B cell (primary cell): ENCODE measurements at regions not wholly inside any gene's neighbourhood (a gene's known extent, or its start where the extent isn't known, plus 50 kb on each side); places are given as distances from the start of the nearest gene placed in this dataset.

Experiments used
- ATAC-seq: fragments of 200-7000 bp; cut with Tn5 transposase; one replicate; pipeline ENCODE4 v1.10.0; 2021; ENCODE audit warnings: low read depth, mild to moderate bottlenecking, moderate number of reproducible peaks, moderate library complexity
- CTCF ChIA-PET: fragments of 350-600 bp; sonication (Branson Sonifier 250); formaldehyde crosslinking; loops from one replicate; lab custom pipeline; 2021; ENCODE audit warnings: antibody characterized with exemption, inconsistent platforms; lab: Charles Lee
- POLR2A ChIA-PET: fragments of 350-600 bp; sonication (Branson Sonifier 250); formaldehyde crosslinking; loops from one replicate; lab custom pipeline; 2021; ENCODE audit warnings: antibody characterized with exemption; lab: Charles Lee
- DNase-seq: peaks from one replicate; pipeline ENCODE4 v3.0.0; 2013
- H2AFZ ChIP-seq: 2 replicates; pipeline ENCODE4 v1.6.1; 2012; ENCODE audit warnings: mild to moderate bottlenecking, low read depth, low read length; ENCODE audit not compliant: insufficient read depth, poor library complexity, severe bottlenecking
- H3K27ac ChIP-seq, 2 donors: 1 replicate in 1 of 2; 2 replicates in 1 of 2; pipeline ENCODE4 v1.5.1; 2012 to 2013; ENCODE audit warnings: low read length in 2 of 2, mild to moderate bottlenecking in 2 of 2, moderate library complexity in 1 of 2
- H3K27me3 ChIP-seq, 4 experiments: fragments of 200-600 bp in 1 of 4; sonication (generic) in 1 of 4; replicated peaks in 1 of 4; 1 replicate in 2 of 4; 2 replicates in 2 of 4; pipeline versions ENCODE4 v1.6.1 to v1.7.0; 2013 to 2016; ENCODE audit warnings: low read length in 3 of 4, mild to moderate bottlenecking in 2 of 4, mixed read lengths in 1 of 4, moderate library complexity in 1 of 4; ENCODE audit not compliant: insufficient read depth in 4 of 4, control insufficient read depth in 3 of 4; ENCODE audit errors: control extremely low read depth in 1 of 4
- H3K36me3 ChIP-seq, 2 experiments: replicated peaks in 1 of 2; 1 replicate in 1 of 2; 2 replicates in 1 of 2; pipeline versions ENCODE4 v1.6.1 to v1.7.1; 2013; ENCODE audit warnings: low read length in 1 of 2; ENCODE audit not compliant: insufficient read depth in 2 of 2, control insufficient read depth in 1 of 2; ENCODE audit errors: control extremely low read depth in 1 of 2, extremely low read depth in 1 of 2
- H3K4me1 ChIP-seq, 2 donors: fragments of 200-600 bp in 1 of 2; sonication (generic) in 1 of 2; 1 replicate in 1 of 2; 2 replicates in 1 of 2; pipeline versions ENCODE4 v1.5.1 to v1.6.1; 2013 to 2017; ENCODE audit warnings: low read length in 2 of 2; ENCODE audit not compliant: control insufficient read depth in 2 of 2, insufficient read depth in 2 of 2
- H3K4me2 ChIP-seq: replicated peaks from 2 replicates; pipeline ENCODE3; 2012; ENCODE audit warnings: mild to moderate bottlenecking, low read depth, low read length; ENCODE audit not compliant: poor library complexity, severe bottlenecking
- H3K4me3 ChIP-seq, 5 experiments: fragments of 200-600 bp in 1 of 5; sonication (generic) in 1 of 5; 1 replicate in 3 of 5; 2 replicates in 2 of 5; pipeline versions ENCODE4 v1.5.1 to v1.7.0; 2011 to 2016; ENCODE audit warnings: low read length in 4 of 5, mild to moderate bottlenecking in 4 of 5, low read depth in 2 of 5, control low read depth in 1 of 5, moderate library complexity in 1 of 5; ENCODE audit not compliant: insufficient read depth in 1 of 5; ENCODE audit errors: control extremely low read depth in 1 of 5, extremely low read depth in 1 of 5
- H3K79me2 ChIP-seq: fragments of 200-600 bp; sonication (generic); one replicate; pipeline ENCODE4 v1.6.0; 2016; ENCODE audit warnings: low read length; ENCODE audit not compliant: control insufficient read depth, insufficient read depth
- H3K9ac ChIP-seq: fragments of 200-600 bp; sonication (generic); 2 replicates; pipeline ENCODE4 v1.6.1; 2017; ENCODE audit warnings: mild to moderate bottlenecking, low read length, moderate library complexity
- H3K9me3 ChIP-seq, 3 donors: one replicate each; pipeline versions ENCODE4 v1.6.1 to v1.7.1; 2013; ENCODE audit warnings: low read length in 2 of 3; ENCODE audit not compliant: control insufficient read depth in 2 of 3, insufficient read depth in 1 of 3; ENCODE audit errors: control extremely low read depth in 1 of 3
- H4K20me1 ChIP-seq: 2 replicates; pipeline ENCODE4 v1.6.0; 2012; ENCODE audit warnings: mild to moderate bottlenecking, low read length; ENCODE audit not compliant: insufficient read depth, control insufficient read depth, poor library complexity, severe bottlenecking
- H3K27ac Mint-ChIP-seq: one replicate; pipeline ENCODE4 v1.8.0; 2021; ENCODE audit warnings: mixed read lengths
- H3K27me3 Mint-ChIP-seq: one replicate; pipeline ENCODE4 v1.8.0; 2021; ENCODE audit warnings: mixed read lengths
- H3K4me1 Mint-ChIP-seq: one replicate; pipeline ENCODE4 v1.8.0; 2021; ENCODE audit warnings: mixed read lengths
- H3K4me3 Mint-ChIP-seq: one replicate; pipeline ENCODE4 v1.8.0; 2021; ENCODE audit warnings: mixed read lengths
- H3K9me3 Mint-ChIP-seq: one replicate; pipeline ENCODE4 v1.8.0; 2022; ENCODE audit warnings: mixed read lengths; ENCODE audit not compliant: insufficient read depth
- CTCF ChIP-seq: fragments of 200-600 bp; IDR thresholded peaks from one replicate; pipeline ENCODE4 v1.8.0; 2022; ENCODE audit warnings: antibody characterized with exemption, mild to moderate bottlenecking
- EZH2 ChIP-seq: IDR thresholded peaks from 2 replicates; pipeline ENCODE4 v1.6.1; 2012; ENCODE audit warnings: borderline replicate concordance, low read depth, mild to moderate bottlenecking, moderate library complexity, low read length; ENCODE audit not compliant: insufficient read depth, poor library complexity, severe bottlenecking
- WGBS: methylation state at CpG from one replicate; pipeline ENCODE4 v1.1.5; 2013; ENCODE audit warnings: missing lambda C conversion rate; ENCODE audit not compliant: insufficient coverage; 5-methylcytosine and 5-hydroxymethylcytosine counted together
- intact Hi-C: fragments of 100-400 bp; cut with micrococcal nuclease; formaldehyde crosslinking; loops from one replicate; pipeline ENCODE4 v1.10.0; 2022

GRCh38 chr5:40141896-40142295 lies 537.8 kb upstream of the PTGER4 start:
- Histone ChIP-seq H3K4me1 (no peaks in the 10 kb centered on the region), H2AFZ (no peak overlapping the region), H4K20me1 (no peaks in the 10 kb centered on the region), H3K79me2 (no peaks in the 10 kb centered on the region), H3K27ac (no peak overlapping the region), H3K9me3 (no peaks in the 10 kb centered on the region), H3K9ac (no peak overlapping the region), H3K4me2 (no peak overlapping the region), H3K4me3 (no peak overlapping the region), H3K27me3 (no peaks in the 10 kb centered on the region), H3K36me3 (no peaks in the 10 kb centered on the region)
- intact Hi-C loops: no loop called here
- ATAC-seq: no peak
- POLR2A ChIA-PET: no interaction called here
- no peaks in the 10 kb centered on the region for H3K4me1 Mint-ChIP-seq
- TF ChIP-seq EZH2 (no peak), CTCF (no peak)
- no peaks in the 10 kb centered on the region for H3K9me3 Mint-ChIP-seq
- H3K4me3 Mint-ChIP-seq: no peak overlapping the region
- no peak for DNase-seq
- no peak overlapping the region for H3K27ac Mint-ChIP-seq
- CTCF ChIA-PET: no interaction called here
- H3K27me3 Mint-ChIP-seq: peaks cover 4% of the 10 kb centered on the region

- Histone ChIP-seq H3K9ac (no peak overlapping the region), H2AFZ (no peak overlapping the region), H3K9me3 (no peaks in the 10 kb centered on the region), H3K4me1 (no peaks in the 10 kb centered on the region), H4K20me1 (no peaks in the 10 kb centered on the region), H3K36me3 (no peaks in the 10 kb centered on the region), H3K79me2 (no peaks in the 10 kb centered on the region), H3K27ac (no peak overlapping the region), H3K27me3 (no peaks in the 10 kb centered on the region), H3K4me3 (no peak overlapping the region), H3K4me2 (no peak overlapping the region)
- intact Hi-C loops: no loop called here
- Mint-ChIP-seq H3K4me1 (no peaks in the 10 kb centered on the region), H3K27ac (no peak overlapping the region), H3K27me3 (peaks cover 4% of the 10 kb centered on the region), H3K4me3 (no peak overlapping the region), H3K9me3 (no peaks in the 10 kb centered on the region)
- TF ChIP-seq EZH2 (no peak), CTCF (no peak)
- ATAC-seq (no peak), DNase-seq (no peak)
- WGBS: 100% methylated on average over 2 of the region's 3 CpGs
- ChIA-PET POLR2A (no interaction called here), CTCF (no interaction called here)
Observed at GRCh38 chr5:40141418-40141817, 538.3 kb upstream of the PTGER4 start.
